Adrenal gland (tissue), 9 donors: ENCODE measurements at regions not wholly inside any gene's neighbourhood (a gene's known extent, or its start where the extent isn't known, plus 50 kb on each side); places are given as distances from the start of the nearest gene placed in this dataset.

Experiments used
- DNase-seq, 7 donors: peaks; one replicate each; pipeline ENCODE4 v3.0.0-alpha.2; 2019 to 2020
- H3K27ac ChIP-seq, 5 donors: fragments of 200-600 bp; sonication (generic) in 4 of 5; 1 replicate in 3 of 5; 2 replicates in 2 of 5; pipeline versions ENCODE4 v1.5.1 to v1.8.0; 2016 to 2020; ENCODE audit warnings: mild to moderate bottlenecking in 1 of 5
- H3K27me3 ChIP-seq: fragments of 200-600 bp; 2 replicates; pipeline ENCODE4 v1.8.0; 2021
- H3K36me3 ChIP-seq, 2 donors: fragments of 200-600 bp; replicated peaks in 1 of 2; 1 replicate in 1 of 2; 2 replicates in 1 of 2; pipeline versions ENCODE4 v1.5.1 to v1.8.0; 2018 to 2022
- H3K4me1 ChIP-seq, 2 donors: fragments of 200-600 bp; replicated peaks in 1 of 2; 1 replicate in 1 of 2; 2 replicates in 1 of 2; pipeline versions ENCODE4 v1.5.1 to v1.8.0; 2018 to 2021
- H3K4me3 ChIP-seq, 4 donors: fragments of 200-600 bp; sonication (generic) in 3 of 4; one replicate each; pipeline ENCODE4 v1.5.1; 2016 to 2018
- H3K9me3 ChIP-seq, 3 donors: fragments of 200-600 bp; sonication (generic) in 1 of 3; replicated peaks in 1 of 3; 1 replicate in 2 of 3; 2 replicates in 1 of 3; pipeline versions ENCODE4 v1.5.1 to v1.8.0; 2016 to 2021
- POLR2A ChIP-seq, 2 donors: fragments of 450-650 bp; IDR thresholded peaks; one replicate each; pipeline ENCODE4 v1.6.1; 2017; ENCODE audit warnings: antibody characterized with exemption in 2 of 2, mild to moderate bottlenecking in 2 of 2, moderate library complexity in 1 of 2
- WGBS, 4 donors: extraction: QIAGEN DNeasy Blood & Tissue Kit in 2 of 4; methylation state at CpG; one replicate each; pipeline versions ENCODE4 v1.1.5 to v1.1.7; 2013 to 2017; 5-methylcytosine and 5-hydroxymethylcytosine counted together
- intact Hi-C, 2 donors: fragments of 100-400 bp; cut with DNase I; formaldehyde crosslinking; loops; one replicate each; pipeline versions ENCODE4 v1.14.1 to v1.15.0; 2022 to 2023
- TF ChIP-seq, protein P1 (sequence below), 6 experiments: fragments of 450-650 bp in 4 of 6; fragments of 200-600 bp in 2 of 6; sonication (generic) in 1 of 6; IDR thresholded peaks; 1 replicate in 5 of 6; 2 replicates in 1 of 6; pipeline versions ENCODE4 v1.5.1 to v1.8.0; 2016 to 2021; ENCODE audit warnings: antibody characterized with exemption in 6 of 6, mild to moderate bottlenecking in 2 of 6, moderate library complexity in 1 of 6
- donor health status: healthy with polysubstance abuse.
- donor health status: Bipolar disorder and iron deficiency.
- donor health status: DM: yes; HTN: yes; CAD: no.
- donor health status: DM: no; HTN: no; CAD: no.
- donor health status: DM: no; HTN: no; CAD: no.

DNA sequence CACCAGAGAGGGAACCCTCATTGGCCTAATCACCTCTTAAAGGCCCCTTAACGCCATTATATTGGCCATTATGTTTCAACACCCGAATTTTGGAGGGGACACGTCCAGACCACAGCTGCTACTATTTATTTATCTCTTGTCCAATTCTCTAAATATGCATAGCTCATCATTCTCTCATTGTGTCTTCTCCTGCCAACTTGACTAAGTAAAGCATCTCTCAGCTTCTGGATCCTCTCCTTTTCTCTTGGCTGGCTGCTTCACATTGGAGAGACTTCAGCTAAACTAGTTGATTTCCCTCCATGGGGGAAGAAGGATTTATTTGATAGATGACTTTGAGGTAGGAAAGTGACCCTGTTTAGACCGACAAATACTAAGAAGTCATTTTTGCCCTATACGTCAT is 120.4 kb upstream of the KRR1 start:
- Histone ChIP-seq H3K9me3 (no peaks in the 10 kb centered on the region), H3K4me1 (peaks cover 9 to 28% of the 10 kb centered on the region in 2 donors), H3K4me3 (no peak overlapping the region), H3K27me3 (no peaks in the 10 kb centered on the region), H3K36me3 (no peaks in the 10 kb centered on the region), H3K27ac (no peak overlapping the region)
- TF ChIP-seq, protein P1, sequence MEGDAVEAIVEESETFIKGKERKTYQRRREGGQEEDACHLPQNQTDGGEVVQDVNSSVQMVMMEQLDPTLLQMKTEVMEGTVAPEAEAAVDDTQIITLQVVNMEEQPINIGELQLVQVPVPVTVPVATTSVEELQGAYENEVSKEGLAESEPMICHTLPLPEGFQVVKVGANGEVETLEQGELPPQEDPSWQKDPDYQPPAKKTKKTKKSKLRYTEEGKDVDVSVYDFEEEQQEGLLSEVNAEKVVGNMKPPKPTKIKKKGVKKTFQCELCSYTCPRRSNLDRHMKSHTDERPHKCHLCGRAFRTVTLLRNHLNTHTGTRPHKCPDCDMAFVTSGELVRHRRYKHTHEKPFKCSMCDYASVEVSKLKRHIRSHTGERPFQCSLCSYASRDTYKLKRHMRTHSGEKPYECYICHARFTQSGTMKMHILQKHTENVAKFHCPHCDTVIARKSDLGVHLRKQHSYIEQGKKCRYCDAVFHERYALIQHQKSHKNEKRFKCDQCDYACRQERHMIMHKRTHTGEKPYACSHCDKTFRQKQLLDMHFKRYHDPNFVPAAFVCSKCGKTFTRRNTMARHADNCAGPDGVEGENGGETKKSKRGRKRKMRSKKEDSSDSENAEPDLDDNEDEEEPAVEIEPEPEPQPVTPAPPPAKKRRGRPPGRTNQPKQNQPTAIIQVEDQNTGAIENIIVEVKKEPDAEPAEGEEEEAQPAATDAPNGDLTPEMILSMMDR (IDR thresholded peaks at IDR 0.05): no peak
- TF ChIP-seq POLR2A (IDR thresholded peaks at IDR 0.05): no peak
- intact Hi-C loops: no loop called here
- DNase-seq: no peak
- WGBS, 4 donors: 83 to 90% (median 89%) methylated on average over 5 of the region's 5 CpGs

DNA sequence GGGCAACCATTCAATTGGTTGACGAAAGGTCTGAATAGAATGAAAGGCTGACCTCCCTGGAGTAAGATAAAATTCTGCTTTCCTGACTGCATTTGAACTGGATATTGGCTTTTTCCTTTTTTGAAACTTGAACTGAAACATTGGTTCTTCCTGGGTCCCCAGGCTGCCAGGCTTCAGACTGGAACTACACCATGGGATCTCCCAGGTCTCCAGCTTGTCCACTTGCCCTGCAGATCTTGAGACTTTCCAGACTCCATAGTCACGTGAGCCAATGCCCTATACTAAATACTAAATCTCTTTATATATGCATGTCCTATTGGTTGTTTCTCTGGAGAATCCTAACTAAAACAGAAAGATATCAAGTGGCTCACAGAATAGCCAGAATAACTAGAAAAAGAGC is 118.7 kb upstream of the KRR1 start:
- no peak for DNase-seq
- H3K9me3 ChIP-seq: no peaks in the 10 kb centered on the region
- H3K4me3 ChIP-seq: no peak overlapping the region
- H3K27me3 ChIP-seq: no peaks in the 10 kb centered on the region
- H3K27ac ChIP-seq: no peak overlapping the region
- peaks cover 9 to 24% of the 10 kb centered on the region in 2 donors for H3K4me1 ChIP-seq
- H3K36me3 ChIP-seq: no peaks in the 10 kb centered on the region
- TF ChIP-seq, protein P1 (IDR thresholded peaks at IDR 0.05): no peak
- no peak for TF ChIP-seq POLR2A (IDR thresholded peaks at IDR 0.05)
- intact Hi-C loops: no loop called here
- WGBS, 4 donors: 48 to 91% (median 59%) methylated on average over 2 of the region's 2 CpGs

DNA sequence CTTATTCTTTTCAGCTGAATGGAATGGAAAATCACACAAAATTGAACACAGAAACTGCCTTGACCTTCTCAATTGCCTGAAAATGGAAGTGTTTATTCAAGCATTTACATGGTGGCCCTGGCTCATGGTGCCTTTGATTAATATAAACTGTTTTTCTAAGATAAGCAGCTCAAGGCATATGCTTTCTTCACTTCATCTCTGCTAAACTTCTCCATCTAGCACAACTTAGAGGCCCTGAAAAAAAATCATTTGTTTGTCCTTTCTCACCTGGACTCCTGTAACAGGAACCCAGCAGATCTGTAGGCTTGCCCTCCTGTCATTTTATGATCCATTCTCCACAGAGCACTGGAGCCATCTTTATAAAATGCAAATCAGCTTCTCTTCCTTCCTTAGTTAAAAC is 117.5 kb upstream of the KRR1 start:
- intact Hi-C loops: no loop called here
- no peak for TF ChIP-seq POLR2A (IDR thresholded peaks at IDR 0.05)
- TF ChIP-seq, protein P1 (IDR thresholded peaks at IDR 0.05): no peak

DNA sequence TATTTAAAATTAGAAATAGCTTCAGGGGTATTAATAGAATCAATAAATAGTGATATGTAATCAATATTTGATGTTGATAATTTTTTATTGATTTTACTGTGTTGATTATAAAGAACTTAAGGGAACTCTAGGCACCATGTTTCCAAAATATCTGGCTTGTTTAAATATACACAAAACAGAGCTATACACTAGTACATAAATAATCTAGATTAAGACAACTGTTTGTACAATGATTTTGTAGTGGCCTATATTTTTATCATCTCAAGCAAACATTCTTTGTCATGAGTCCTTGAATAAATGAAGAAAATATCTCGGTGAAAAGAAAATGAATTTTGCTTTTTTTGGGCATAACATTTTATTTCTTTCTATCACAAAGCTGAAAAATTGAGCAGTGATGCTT is 117.1 kb upstream of the KRR1 start:
- DNase-seq: no peak
- WGBS, 4 donors: 17 to 36% (median 24%) methylated on average over 1 of the region's 1 CpG
- H3K4me1 ChIP-seq: peaks cover 9 to 14% of the 10 kb centered on the region in 2 donors
- no peaks in the 10 kb centered on the region for H3K36me3 ChIP-seq
- H3K4me3 ChIP-seq: no peak overlapping the region
- no peaks in the 10 kb centered on the region for H3K9me3 ChIP-seq
- TF ChIP-seq POLR2A (IDR thresholded peaks at IDR 0.05): no peak
- TF ChIP-seq, protein P1 (IDR thresholded peaks at IDR 0.05): no peak
- peak overlapping the region in 3 of 5 donors; percentile 12 to 48 (median 34) for H3K27ac ChIP-seq
- intact Hi-C loops: no loop called here
- H3K27me3 ChIP-seq: no peaks in the 10 kb centered on the region

More for the DNA sequence above, 117.5 kb upstream of the KRR1 start:
- Histone ChIP-seq H3K9me3 (no peaks in the 10 kb centered on the region), H3K36me3 (no peaks in the 10 kb centered on the region), H3K4me1 (peaks cover 9 to 14% of the 10 kb centered on the region in 2 donors), H3K27me3 (no peaks in the 10 kb centered on the region), H3K27ac (peak overlapping the region in 3 of 5 donors; percentile 12 to 48 (median 34)), H3K4me3 (no peak overlapping the region)
- no peak for DNase-seq
